WTC11 (cell line): ENCODE measurements at regions not wholly inside any gene's neighbourhood (a gene's known extent, or its start where the extent isn't known, plus 50 kb on each side); places are given as distances from the start of the nearest gene placed in this dataset.

ENCODE experiments used
- ARID4B ChIP-seq: sonication (generic); formaldehyde crosslinking; IDR thresholded peaks from 2 replicates; pipeline ENCODE4 v1.8.0; 2023; ENCODE audit warnings: missing genetic modification reagents, mild to moderate bottlenecking, borderline replicate concordance
- ATF3 ChIP-seq: sonication (generic); formaldehyde crosslinking; conservative IDR thresholded peaks from 2 replicates; pipeline ENCODE4 v1.8.1; 2022; ENCODE audit warnings: mild to moderate bottlenecking, missing genetic modification reagents
- CREB1 ChIP-seq: sonication (generic); formaldehyde crosslinking; IDR thresholded peaks from 2 replicates; pipeline ENCODE4 v1.8.0; 2023; ENCODE audit warnings: mild to moderate bottlenecking, missing genetic modification reagents
- CTCF ChIP-seq: fragments of 200-600 bp; IDR thresholded peaks from 2 replicates; pipeline ENCODE4 v1.8.0; 2022; ENCODE audit warnings: antibody characterized with exemption
- E2F1 ChIP-seq: sonication (generic); formaldehyde crosslinking; IDR thresholded peaks from 2 replicates; pipeline ENCODE4 v1.8.0; 2022; ENCODE audit warnings: mild to moderate bottlenecking, missing genetic modification reagents
- E2F5 ChIP-seq: sonication (generic); formaldehyde crosslinking; IDR thresholded peaks from 2 replicates; pipeline ENCODE4 v1.8.1; 2022; ENCODE audit warnings: mild to moderate bottlenecking, moderate library complexity, missing genetic modification reagents
- ESRRA ChIP-seq: sonication (generic); formaldehyde crosslinking; IDR thresholded peaks from 2 replicates; pipeline ENCODE4 v1.8.1; 2022; ENCODE audit warnings: mild to moderate bottlenecking, missing genetic modification reagents, borderline replicate concordance
- JUN ChIP-seq: sonication (generic); formaldehyde crosslinking; IDR thresholded peaks from 2 replicates; pipeline ENCODE4 v1.8.0; 2023; ENCODE audit warnings: mild to moderate bottlenecking, missing genetic modification reagents
- USF2 ChIP-seq: sonication (generic); formaldehyde crosslinking; IDR thresholded peaks from 2 replicates; pipeline ENCODE4 v1.8.1; 2023; ENCODE audit warnings: mild to moderate bottlenecking, missing genetic modification reagents, moderate library complexity
- ZNF281 ChIP-seq: sonication (generic); formaldehyde crosslinking; IDR thresholded peaks from 2 replicates; pipeline ENCODE4 v1.8.0; 2023; ENCODE audit warnings: mild to moderate bottlenecking, missing genetic modification reagents
- ZNF671 ChIP-seq: fragments of 250-450 bp; sonication (Bioruptor Pico); IDR thresholded peaks from 2 replicates; pipeline ENCODE4 v1.8.0; 2021; ENCODE audit warnings: mild to moderate bottlenecking

GRCh38 chr6:9901376-9901775 lies 513.5 kb downstream of the TFAP2A start:
- TF ChIP-seq JUN (CRISPR knock-in tag) = no peak
- TF ChIP-seq CREB1 (CRISPR knock-in tag) = no peak
- no peak for TF ChIP-seq ESRRA (CRISPR knock-in tag)
- no peak for TF ChIP-seq CTCF
- no peak for TF ChIP-seq ARID4B (CRISPR knock-in tag)
- no peak for TF ChIP-seq ATF3 (CRISPR knock-in tag)
- TF ChIP-seq ZNF281 (CRISPR knock-in tag) = no peak
- TF ChIP-seq USF2 (CRISPR knock-in tag) = no peak
- no peak for TF ChIP-seq ZNF671 (CRISPR knock-in tag)
- no peak for TF ChIP-seq E2F5 (CRISPR knock-in tag)
- TF ChIP-seq E2F1 (CRISPR knock-in tag) = no peak
